ENCODE measurements at regions not wholly inside any gene's neighbourhood (a gene's known extent, or its start where the extent isn't known, plus 50 kb on each side); places are given as distances from the start of the nearest gene placed in this dataset.

- TF ChIP-seq, protein P1, sequence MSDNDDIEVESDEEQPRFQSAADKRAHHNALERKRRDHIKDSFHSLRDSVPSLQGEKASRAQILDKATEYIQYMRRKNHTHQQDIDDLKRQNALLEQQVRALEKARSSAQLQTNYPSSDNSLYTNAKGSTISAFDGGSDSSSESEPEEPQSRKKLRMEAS (IDR thresholded peaks at IDR 0.05) = no peak
- no peak for TF ChIP-seq POLR2AphosphoS5 (IDR thresholded peaks at IDR 0.05; ENCODE audit: low read depth, low read length)
- no peak for TF ChIP-seq ZNF274 (IDR thresholded peaks at IDR 0.05; ENCODE audit: low read depth, low read length)
- no peak for TF ChIP-seq EZH2 (IDR thresholded peaks at IDR 0.05)
- TF ChIP-seq EZH2phosphoT487 (IDR thresholded peaks at IDR 0.05; ENCODE audit: borderline replicate concordance) = no peak
- TF ChIP-seq SIN3A (IDR thresholded peaks at IDR 0.05; ENCODE audit: low read depth) = no peak
- TF ChIP-seq ELF1 (IDR thresholded peaks at IDR 0.05; ENCODE audit: borderline replicate concordance, low read depth) = no peak
- no peak for TF ChIP-seq SP1 (IDR thresholded peaks at IDR 0.05; ENCODE audit: low read depth)
- TF ChIP-seq FOSL1 (IDR thresholded peaks at IDR 0.05; ENCODE audit: low read depth) = no peak
- no peak for TF ChIP-seq SRF (IDR thresholded peaks at IDR 0.05; ENCODE audit: low read depth)
These were observed 269.1 kb downstream of the NDFIP2 start (continued) for GRCh38 chr13:79749984-79750551.

DNA sequence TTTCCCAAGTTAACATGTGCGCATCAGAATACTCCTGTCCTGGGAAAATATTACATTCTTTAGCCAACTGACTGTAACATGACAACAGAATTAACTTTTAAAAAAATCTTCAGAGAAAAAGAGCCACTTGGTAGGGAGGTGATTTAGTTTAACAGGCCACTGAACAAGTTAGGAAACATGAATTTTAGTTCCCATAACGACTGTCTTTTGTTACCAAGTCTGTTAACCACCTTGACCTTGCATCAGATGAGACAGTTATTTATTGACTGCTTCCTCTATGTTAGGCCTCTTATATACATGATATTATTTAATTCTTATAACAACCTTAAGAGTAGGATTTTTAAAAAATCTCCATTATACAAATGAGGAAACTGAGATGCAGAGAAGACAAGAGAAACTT, 268.6 kb downstream of the NDFIP2 start:
- RAD21 ChIA-PET (ENCODE audit: low non-redundant PET in 1 of 2, low total read pairs in 2 of 2, uncharacterized antibody in 2 of 2, unreplicated experiment in 2 of 2) = no interaction called here
- no peak for ATAC-seq
- Histone ChIP-seq H3K9ac (ENCODE audit: low read length) (no peak overlapping the region), H2AFZ (ENCODE audit: low read depth, low read length, poor library complexity, severe bottlenecking) (no peak overlapping the region), H4K20me1 (ENCODE audit: insufficient read depth) (no peaks in the 10 kb centered on the region), H3K9me3 (ENCODE audit: control insufficient read depth in 1 of 2, insufficient read depth in 1 of 2, low read depth in 1 of 2, low read length in 2 of 2) (no peaks in the 10 kb centered on the region), H3K27me3 (ENCODE audit: insufficient read depth, low read length) (no peaks in the 10 kb centered on the region), H3K79me2 (ENCODE audit: insufficient read depth, low read length) (no peaks in the 10 kb centered on the region), H3K4me3 (replicated peaks in 1 of 2; ENCODE audit: low read depth in 1 of 2, low read length in 2 of 2) (no peak overlapping the region), H3K4me1 (ENCODE audit: control insufficient read depth in 1 of 2, insufficient read depth in 2 of 2, low read length in 2 of 2) (no peaks in the 10 kb centered on the region), H3K27ac (ENCODE audit: low read depth, low read length) (no peak overlapping the region), H3K36me3 (ENCODE audit: control insufficient read depth in 1 of 2, insufficient read depth in 2 of 2, low read length in 2 of 2) (no peaks in the 10 kb centered on the region), H3K9me2 (ENCODE audit: insufficient read depth) (no peaks in the 10 kb centered on the region), H3K4me2 (ENCODE audit: low read length) (no peak overlapping the region)
- POLR2A ChIA-PET = no interaction called here
- intact Hi-C loops (cut with micrococcal nuclease) = no loop called here
- DNase-seq (ENCODE audit: low read depth, low spot score) = no peak
- TF ChIP-seq REST (IDR thresholded peaks at IDR 0.05; ENCODE audit: low read depth) = no peak
- CTCF ChIA-PET = no interaction called here
- no TSS peak for BruUV-seq (replicated peaks)
